Neural progenitor cell (in vitro differentiated cells): ENCODE measurements at regions not wholly inside any gene's neighbourhood (a gene's known extent, or its start where the extent isn't known, plus 50 kb on each side); places are given as distances from the start of the nearest gene placed in this dataset.

Source experiments
- DNase-seq: peaks from one replicate; pipeline ENCODE4 v3.0.0-alpha.2; 2016; ENCODE audit warnings: low spot score
- H2AFZ ChIP-seq: fragments of 200-600 bp; sonication (generic); replicated peaks from 2 replicates; pipeline ENCODE4 v1.6.1; 2016; ENCODE audit warnings: antibody characterized with exemption
- H3F3A ChIP-seq: fragments of 200-600 bp; sonication (generic); 2 replicates; pipeline ENCODE4 v1.6.1; 2016; ENCODE audit warnings: antibody characterized with exemption, low read depth
- H3K27ac ChIP-seq: fragments of 200-600 bp; sonication (generic); 2 replicates; pipeline ENCODE4 v1.5.1; 2016; ENCODE audit warnings: mild to moderate bottlenecking
- H3K27me3 ChIP-seq: fragments of 200-600 bp; sonication (generic); 2 replicates; pipeline ENCODE4 v1.6.1; 2016; ENCODE audit warnings: mild to moderate bottlenecking, moderate library complexity
- H3K36me3 ChIP-seq: fragments of 200-600 bp; sonication (generic); 2 replicates; pipeline ENCODE4 v1.5.1; 2016
- H3K4me1 ChIP-seq: fragments of 200-600 bp; sonication (generic); 2 replicates; pipeline ENCODE4 v1.6.1; 2016; ENCODE audit warnings: mixed run types
- H3K4me2 ChIP-seq: fragments of 200-600 bp; sonication (generic); 2 replicates; pipeline ENCODE4 v1.6.1; 2016
- H3K4me3 ChIP-seq: fragments of 200-600 bp; sonication (generic); 2 replicates; pipeline ENCODE4 v1.5.1; 2016
- H3K79me2 ChIP-seq: fragments of 200-600 bp; sonication (generic); 2 replicates; pipeline ENCODE4 v1.6.1; 2016; ENCODE audit warnings: low read depth
- H3K9ac ChIP-seq: fragments of 200-600 bp; sonication (generic); 2 replicates; pipeline ENCODE4 v1.6.1; 2016
- H3K9me3 ChIP-seq: fragments of 200-600 bp; sonication (generic); 2 replicates; pipeline ENCODE4 v1.5.1; 2016; ENCODE audit warnings: low read depth
- H4K20me1 ChIP-seq: fragments of 200-600 bp; sonication (generic); 2 replicates; pipeline ENCODE4 v1.6.1; 2016; ENCODE audit warnings: low read depth
- H3K27ac Mint-ChIP-seq: 3 replicates; pipeline ENCODE4 v1.8.0; 2021; ENCODE audit warnings: mixed read lengths
- H3K27me3 Mint-ChIP-seq: 2 replicates; pipeline ENCODE4 v1.8.0; 2022; ENCODE audit warnings: low read depth, mild to moderate bottlenecking, inconsistent platforms, moderate library complexity, mixed read lengths; ENCODE audit not compliant: insufficient read depth
- H3K36me3 Mint-ChIP-seq: 3 replicates; pipeline ENCODE4 v1.8.0; 2021; ENCODE audit warnings: mixed read lengths
- H3K4me1 Mint-ChIP-seq: 3 replicates; pipeline ENCODE4 v1.8.0; 2021; ENCODE audit warnings: mixed read lengths
- H3K4me3 Mint-ChIP-seq: 3 replicates; pipeline ENCODE4 v1.8.0; 2021; ENCODE audit warnings: mild to moderate bottlenecking, moderate library complexity, mixed read lengths
- H3K9me3 Mint-ChIP-seq: 3 replicates; pipeline ENCODE4 v1.8.0; 2020; ENCODE audit warnings: mixed read lengths
- CTCF ChIP-seq: fragments of 200-600 bp; sonication (generic); IDR thresholded peaks from 2 replicates; pipeline ENCODE4 v1.5.1; 2017; ENCODE audit warnings: antibody characterized with exemption, mild to moderate bottlenecking
- EZH2 ChIP-seq: fragments of 200-600 bp; sonication (generic); IDR thresholded peaks from 2 replicates; pipeline ENCODE4 v1.6.1; 2017; ENCODE audit warnings: antibody characterized with exemption, mild to moderate bottlenecking, moderate library complexity
- EZH2phosphoT487 ChIP-seq: fragments of 200-600 bp; sonication (generic); IDR thresholded peaks from 2 replicates; pipeline ENCODE4 v1.6.1; 2017; ENCODE audit warnings: antibody characterized with exemption

GRCh38 chr12:123098780-123099179, 52.1 kb downstream of the PITPNM2 start:
- Histone ChIP-seq H3F3A (peaks cover 16% of the 10 kb centered on the region), H3K27me3 (no peaks in the 10 kb centered on the region), H3K79me2 (no peaks in the 10 kb centered on the region), H3K27ac (no peak overlapping the region), H4K20me1 (no peaks in the 10 kb centered on the region), H3K9ac (no peak overlapping the region), H3K4me1 (peaks cover 20% of the 10 kb centered on the region), H3K4me3 (no peak overlapping the region), H3K36me3 (no peaks in the 10 kb centered on the region), H2AFZ (no peak overlapping the region), H3K4me2 (no peak overlapping the region), H3K9me3 (no peaks in the 10 kb centered on the region)
- DNase-seq, result no peak
- no peak overlapping the region for H3K4me3 Mint-ChIP-seq
- peaks cover 25% of the 10 kb centered on the region for H3K4me1 Mint-ChIP-seq
- TF ChIP-seq EZH2phosphoT487, result no peak
- TF ChIP-seq EZH2, result no peak
- no peak for TF ChIP-seq CTCF
- no peaks in the 10 kb centered on the region for H3K9me3 Mint-ChIP-seq
- no peaks in the 10 kb centered on the region for H3K36me3 Mint-ChIP-seq
- H3K27me3 Mint-ChIP-seq, result peaks cover 2% of the 10 kb centered on the region
- peak overlapping the region; percentile 27 for H3K27ac Mint-ChIP-seq

DNA sequence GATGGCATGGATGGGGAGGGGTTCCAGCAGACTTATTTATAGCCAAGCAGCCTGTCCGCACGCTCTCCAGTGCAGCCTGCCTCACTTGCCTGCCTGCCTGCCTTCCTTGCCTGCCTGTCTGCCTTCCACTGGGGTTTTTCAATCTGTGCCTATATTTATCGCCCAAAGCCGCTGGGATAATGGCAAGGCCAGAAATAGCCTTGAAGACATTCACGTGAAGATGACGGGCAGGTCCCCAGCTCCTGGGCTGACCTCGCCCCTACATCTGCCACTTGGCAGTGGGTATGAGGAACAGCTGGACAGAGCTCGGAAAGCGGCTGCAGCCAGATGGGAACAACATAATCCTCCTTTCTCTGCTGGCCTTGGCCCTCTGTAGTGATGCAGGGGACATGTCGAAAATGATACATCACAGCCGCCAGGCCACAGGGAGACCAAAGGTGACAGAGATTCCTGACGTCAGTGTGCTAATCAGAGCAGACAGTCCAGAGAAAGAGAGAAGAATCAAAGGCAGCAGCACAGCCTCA, 53.3 kb downstream of the PITPNM2 start:
- H3K27ac Mint-ChIP-seq, result no peak overlapping the region
- H3K4me3 Mint-ChIP-seq, result no peak overlapping the region
- no peak overlapping the region for H3K27ac ChIP-seq
- no peaks in the 10 kb centered on the region for H3K36me3 Mint-ChIP-seq
- no peak overlapping the region for H3K4me2 ChIP-seq
- H3K27me3 ChIP-seq, result no peaks in the 10 kb centered on the region
- no peaks in the 10 kb centered on the region for H4K20me1 ChIP-seq
- no peaks in the 10 kb centered on the region for H3K36me3 ChIP-seq
- H3K4me1 Mint-ChIP-seq, result peaks cover 18% of the 10 kb centered on the region
- H3K9me3 Mint-ChIP-seq, result no peaks in the 10 kb centered on the region
- H3K4me1 ChIP-seq, result peaks cover 12% of the 10 kb centered on the region
- H3K4me3 ChIP-seq, result no peak overlapping the region
- H2AFZ ChIP-seq, result no peak overlapping the region
- DNase-seq, result no peak
- H3K9me3 ChIP-seq, result no peaks in the 10 kb centered on the region
- peaks cover 3% of the 10 kb centered on the region for H3K27me3 Mint-ChIP-seq
- no peaks in the 10 kb centered on the region for H3K79me2 ChIP-seq
- TF ChIP-seq EZH2 (no peak), EZH2phosphoT487 (no peak), CTCF (no peak)
- H3K9ac ChIP-seq, result no peak overlapping the region
- peaks cover 7% of the 10 kb centered on the region for H3F3A ChIP-seq

DNA sequence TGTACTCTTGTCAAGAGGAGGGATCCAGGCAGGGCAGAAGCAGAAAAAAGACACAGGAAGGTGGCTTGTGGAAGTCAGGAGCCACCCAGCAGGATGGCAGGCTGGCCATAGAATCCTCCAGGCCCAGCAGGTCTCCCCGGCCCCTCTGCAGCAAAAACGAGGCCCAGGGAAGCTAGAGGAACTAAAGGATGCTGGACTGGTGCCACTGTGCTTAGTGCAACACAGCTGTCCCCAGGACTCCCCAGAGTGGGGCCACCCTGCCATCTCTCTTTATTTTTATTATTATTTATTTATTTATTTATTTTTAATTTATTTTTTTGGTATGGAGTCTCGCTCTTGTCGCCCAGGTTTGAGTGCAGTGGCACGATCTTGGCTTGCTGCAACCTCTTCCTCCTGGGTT, 54.1 kb downstream of the PITPNM2 start:
- no peaks in the 10 kb centered on the region for H3K9me3 ChIP-seq
- no peak overlapping the region for H3K27ac Mint-ChIP-seq

More for the DNA sequence above, 54.1 kb downstream of the PITPNM2 start:
- DNase-seq, result no peak
- no peaks in the 10 kb centered on the region for H3K79me2 ChIP-seq
- H3K4me1 ChIP-seq, result peaks cover 3% of the 10 kb centered on the region
- no peak overlapping the region for H3K27ac ChIP-seq
- H2AFZ ChIP-seq, result no peak overlapping the region
- Mint-ChIP-seq H3K4me1 (peaks cover 10% of the 10 kb centered on the region), H3K9me3 (no peaks in the 10 kb centered on the region), H3K36me3 (no peaks in the 10 kb centered on the region), H3K4me3 (no peak overlapping the region), H3K27me3 (peaks cover 5% of the 10 kb centered on the region)
- no peaks in the 10 kb centered on the region for H3K36me3 ChIP-seq
- H3K27me3 ChIP-seq, result no peaks in the 10 kb centered on the region
- H3F3A ChIP-seq, result no peaks in the 10 kb centered on the region
- no peak for TF ChIP-seq CTCF
- no peak for TF ChIP-seq EZH2phosphoT487
- no peak for TF ChIP-seq EZH2
- H3K4me3 ChIP-seq, result no peak overlapping the region
- no peak overlapping the region for H3K4me2 ChIP-seq
- H4K20me1 ChIP-seq, result no peaks in the 10 kb centered on the region
- no peak overlapping the region for H3K9ac ChIP-seq
